OCI-LY1 (cell line): ENCODE measurements at regions not wholly inside any gene's neighbourhood (a gene's known extent, or its start where the extent isn't known, plus 50 kb on each side); places are given as distances from the start of the nearest gene placed in this dataset.

Source experiments
- H2AFZ ChIP-seq: fragments of 200-600 bp; sonication (generic), shearing (Covaris generic); 2 replicates; pipeline ENCODE4 v1.6.0; 2014; ENCODE audit warnings: antibody characterized with exemption, mild to moderate bottlenecking, low read length
- H3F3A ChIP-seq: fragments of 200-600 bp; sonication (generic), shearing (Covaris generic); 2 replicates; pipeline ENCODE4 v1.6.0; 2014; ENCODE audit warnings: mild to moderate bottlenecking, antibody characterized with exemption, low read length, moderate library complexity; ENCODE audit not compliant: insufficient read depth
- H3K27ac ChIP-seq: fragments of 200-600 bp; sonication (generic); 2 replicates; pipeline ENCODE4 v1.5.1; 2014; ENCODE audit warnings: low read length, mixed run types, mild to moderate bottlenecking, low read depth; ENCODE audit not compliant: poor library complexity, severe bottlenecking
- H3K27me3 ChIP-seq: fragments of 200-600 bp; sonication (generic); 2 replicates; pipeline ENCODE4 v1.6.0; 2014; ENCODE audit warnings: antibody characterized with exemption, mild to moderate bottlenecking, low read length, moderate library complexity; ENCODE audit not compliant: insufficient read depth
- H3K36me3 ChIP-seq: fragments of 200-600 bp; sonication (generic); 2 replicates; pipeline ENCODE4 v1.6.1; 2014; ENCODE audit warnings: mild to moderate bottlenecking, antibody characterized with exemption, low read length, moderate library complexity, mixed read lengths; ENCODE audit not compliant: insufficient read depth
- H3K4me1 ChIP-seq: fragments of 200-600 bp; sonication (generic); 2 replicates; pipeline ENCODE4 v1.5.1; 2014; ENCODE audit warnings: mild to moderate bottlenecking, low read length, moderate library complexity; ENCODE audit not compliant: insufficient read depth, severe bottlenecking
- H3K4me2 ChIP-seq: fragments of 200-600 bp; sonication (generic), shearing (Covaris generic); 2 replicates; pipeline ENCODE4 v1.6.1; 2014; ENCODE audit warnings: low read length
- H3K4me3 ChIP-seq: fragments of 200-600 bp; sonication (generic); 2 replicates; pipeline ENCODE4 v1.5.1; 2014; ENCODE audit warnings: low read length, low read depth, mild to moderate bottlenecking, mixed read lengths; ENCODE audit not compliant: poor library complexity, severe bottlenecking
- H3K79me2 ChIP-seq: fragments of 200-600 bp; shearing (Covaris generic); 2 replicates; pipeline ENCODE4 v1.6.1; 2016; ENCODE audit warnings: mixed run types, low read length, mixed read lengths; ENCODE audit not compliant: insufficient read depth
- H3K9ac ChIP-seq: fragments of 200-600 bp; sonication (generic), shearing (Covaris generic); 2 replicates; pipeline ENCODE4 v1.6.1; 2014; ENCODE audit warnings: mild to moderate bottlenecking, low read length, mixed read lengths
- H3K9me2 ChIP-seq: fragments of 200-600 bp; sonication (generic), shearing (Covaris generic); 2 replicates; pipeline ENCODE4 v1.6.1; 2014; ENCODE audit warnings: low read depth, mild to moderate bottlenecking, low read length, mixed read lengths
- H3K9me3 ChIP-seq: fragments of 200-600 bp; shearing (Covaris generic); 2 replicates; pipeline ENCODE4 v1.6.1; 2014; ENCODE audit warnings: low read length, mixed read lengths
- H4K20me1 ChIP-seq: fragments of 200-600 bp; sonication (generic), shearing (Covaris generic); 2 replicates; pipeline ENCODE4 v1.6.0; 2016; ENCODE audit warnings: mild to moderate bottlenecking, low read length; ENCODE audit not compliant: insufficient read depth
- CTCF ChIP-seq: fragments of 200-600 bp; sonication (generic), shearing (Covaris generic); IDR thresholded peaks from 2 replicates; pipeline ENCODE4 v1.5.1; 2017; ENCODE audit warnings: mild to moderate bottlenecking, antibody characterized with exemption, low read length, moderate library complexity, mixed read lengths
- EZH2 ChIP-seq: fragments of 200-600 bp; sonication (generic), shearing (Covaris generic); IDR thresholded peaks from 2 replicates; pipeline ENCODE4 v1.8.0; 2017; ENCODE audit warnings: borderline replicate concordance, mixed run types, mild to moderate bottlenecking, antibody characterized with exemption, low read length, moderate library complexity, mixed read lengths

GRCh38 chr12:77625441-77625840 is 205.3 kb upstream of the NAV3 start:
- Histone ChIP-seq H3K9me2 (no peaks in the 10 kb centered on the region), H3K27me3 (no peaks in the 10 kb centered on the region), H3K79me2 (no peaks in the 10 kb centered on the region), H3K36me3 (no peaks in the 10 kb centered on the region), H2AFZ (no peak overlapping the region), H3K9me3 (no peaks in the 10 kb centered on the region), H3K9ac (no peak overlapping the region), H3K4me2 (no peak overlapping the region), H4K20me1 (no peaks in the 10 kb centered on the region), H3K27ac (no peak overlapping the region), H3K4me3 (no peak overlapping the region), H3K4me1 (no peaks in the 10 kb centered on the region), H3F3A (no peaks in the 10 kb centered on the region)
- TF ChIP-seq CTCF (no peak), EZH2 (no peak)

- no peak overlapping the region for H3K27ac ChIP-seq
- no peak overlapping the region for H3K9ac ChIP-seq
- H3K36me3 ChIP-seq = no peaks in the 10 kb centered on the region
- H3K4me3 ChIP-seq = no peak overlapping the region
- H3K4me1 ChIP-seq = no peaks in the 10 kb centered on the region
- no peaks in the 10 kb centered on the region for H4K20me1 ChIP-seq
- no peaks in the 10 kb centered on the region for H3K27me3 ChIP-seq
- H3K9me2 ChIP-seq = no peaks in the 10 kb centered on the region
- no peak for TF ChIP-seq EZH2
- no peak for TF ChIP-seq CTCF
- H3K79me2 ChIP-seq = no peaks in the 10 kb centered on the region
- no peaks in the 10 kb centered on the region for H3K9me3 ChIP-seq
- H3F3A ChIP-seq = no peaks in the 10 kb centered on the region
- no peak overlapping the region for H3K4me2 ChIP-seq
- no peak overlapping the region for H2AFZ ChIP-seq
Measured at GRCh38 chr12:77619425-77619824, 211.3 kb upstream of the NAV3 start.

- no peaks in the 10 kb centered on the region for H3K9me2 ChIP-seq
- H3K4me2 ChIP-seq = no peak overlapping the region
- TF ChIP-seq CTCF (no peak), EZH2 (no peak)
- no peaks in the 10 kb centered on the region for H3K36me3 ChIP-seq
- H3K4me1 ChIP-seq = no peaks in the 10 kb centered on the region
- H3K79me2 ChIP-seq = no peaks in the 10 kb centered on the region
- no peak overlapping the region for H2AFZ ChIP-seq
- H3K4me3 ChIP-seq = no peak overlapping the region
- no peaks in the 10 kb centered on the region for H3K9me3 ChIP-seq
- H3F3A ChIP-seq = no peaks in the 10 kb centered on the region
- H3K9ac ChIP-seq = no peak overlapping the region
- no peaks in the 10 kb centered on the region for H3K27me3 ChIP-seq
- no peak overlapping the region for H3K27ac ChIP-seq
- no peaks in the 10 kb centered on the region for H4K20me1 ChIP-seq
Measured at GRCh38 chr12:77617818-77618217, 212.9 kb upstream of the NAV3 start.
